ENCODE measurements at regions not wholly inside any gene's neighbourhood (a gene's known extent, or its start where the extent isn't known, plus 50 kb on each side); places are given as distances from the start of the nearest gene placed in this dataset.

GRCh38 chr15:62757535-62757934 is 285.0 kb upstream of the TPM1 start:
- DNase-seq: no peak

DNA sequence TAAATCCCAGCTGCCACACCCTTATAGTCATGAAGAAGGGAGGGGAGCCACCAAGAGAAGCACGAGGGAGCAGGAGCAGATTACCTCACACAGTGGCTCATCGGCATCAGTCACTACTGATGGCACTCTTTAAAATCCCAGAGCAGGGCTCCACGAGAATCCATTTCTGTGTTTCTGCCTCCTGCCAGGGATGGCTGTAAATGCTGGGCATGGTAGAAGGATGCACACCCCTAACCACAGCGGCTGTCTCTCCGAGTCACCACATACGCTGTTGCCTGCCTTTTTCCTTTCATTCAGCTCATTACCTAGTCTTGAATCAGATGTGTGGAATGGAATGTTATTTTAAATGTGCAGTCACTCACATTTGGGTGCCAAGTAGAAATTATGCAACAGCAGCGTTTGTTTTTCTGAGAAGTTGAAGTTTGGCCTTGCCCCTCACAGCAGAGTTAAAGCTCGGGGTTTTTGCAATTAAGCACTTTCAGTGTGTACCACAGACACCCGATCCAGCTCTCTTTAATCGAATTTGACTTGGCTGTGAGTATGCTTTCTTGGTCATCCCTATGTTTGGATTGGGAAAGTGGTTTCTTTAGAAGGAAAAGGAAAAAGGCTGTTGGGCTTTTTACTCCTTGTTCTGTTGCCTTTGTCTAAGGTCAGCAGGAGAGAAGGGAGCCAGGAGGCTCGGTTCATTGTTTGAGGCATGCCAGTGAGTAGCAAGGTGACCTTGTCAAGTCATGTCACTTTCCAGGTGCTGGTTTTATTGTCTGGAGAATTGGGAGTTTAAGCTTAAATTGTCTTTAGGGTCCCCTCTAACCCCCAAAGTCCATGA is 284.2 kb upstream of the TPM1 start:
- no peak for DNase-seq

GRCh38 chr15:62758952-62759349 is 283.6 kb upstream of the TPM1 start:
- DNase-seq: no peak

GRCh38 chr15:62760538-62760937 is 282.0 kb upstream of the TPM1 start:
- DNase-seq: no peak

DNA sequence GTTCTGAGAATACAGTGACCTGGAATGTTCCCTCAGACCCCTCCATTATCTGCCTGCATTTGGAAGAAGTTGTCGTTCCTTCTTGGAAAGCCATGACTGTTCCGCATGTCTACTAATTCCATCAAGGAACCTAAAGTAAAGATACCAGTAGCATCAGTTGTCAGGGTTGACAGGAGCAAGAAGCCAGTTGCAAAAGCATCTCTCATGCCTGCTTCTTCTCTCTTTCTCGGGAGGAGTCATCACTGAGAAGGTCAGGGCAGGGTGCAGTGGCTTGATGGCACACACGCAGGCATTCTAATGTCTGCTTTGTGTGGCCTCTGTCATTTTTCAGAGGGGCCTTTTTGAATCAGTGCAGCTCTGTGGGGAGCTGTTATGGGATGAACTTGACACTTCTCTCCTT is 276.6 kb upstream of the TPM1 start:
- DNase-seq: no peak

GRCh38 chr15:62766599-62766998 is 275.9 kb upstream of the TPM1 start:
- no peak for DNase-seq

GRCh38 chr15:62769604-62770003 is 272.9 kb upstream of the TPM1 start:
- no peak for DNase-seq

DNA sequence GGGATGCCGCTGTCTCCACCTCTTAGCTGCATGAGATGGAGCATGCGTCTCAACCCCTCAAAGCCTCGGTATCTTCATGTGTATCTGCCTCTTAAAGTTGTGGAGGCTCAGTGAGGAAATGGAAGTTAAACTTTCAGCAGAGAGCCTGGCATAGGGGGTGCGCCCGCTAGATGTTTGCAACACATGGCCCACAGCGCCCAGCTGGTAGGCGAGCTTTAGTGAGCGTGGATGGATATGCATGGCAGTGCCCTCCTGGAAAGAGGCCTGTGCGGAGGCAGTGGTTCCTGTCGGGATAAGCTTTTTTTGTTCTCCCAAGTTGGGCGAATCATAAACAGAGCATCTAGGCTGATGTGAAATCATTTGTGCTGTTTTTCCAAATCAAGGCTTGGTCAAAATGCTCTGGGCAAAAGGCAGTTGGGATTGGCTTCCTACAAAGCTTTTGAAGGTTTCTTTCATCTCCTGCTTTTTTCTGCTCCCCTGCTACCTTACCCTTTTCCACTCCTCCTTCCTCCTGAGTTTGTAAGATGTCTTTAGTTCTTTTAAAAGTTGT is 272.4 kb upstream of the TPM1 start:
- no peak for DNase-seq

GRCh38 chr15:62770752-62771151 is 271.8 kb upstream of the TPM1 start:
- DNase-seq: no peak

DNA sequence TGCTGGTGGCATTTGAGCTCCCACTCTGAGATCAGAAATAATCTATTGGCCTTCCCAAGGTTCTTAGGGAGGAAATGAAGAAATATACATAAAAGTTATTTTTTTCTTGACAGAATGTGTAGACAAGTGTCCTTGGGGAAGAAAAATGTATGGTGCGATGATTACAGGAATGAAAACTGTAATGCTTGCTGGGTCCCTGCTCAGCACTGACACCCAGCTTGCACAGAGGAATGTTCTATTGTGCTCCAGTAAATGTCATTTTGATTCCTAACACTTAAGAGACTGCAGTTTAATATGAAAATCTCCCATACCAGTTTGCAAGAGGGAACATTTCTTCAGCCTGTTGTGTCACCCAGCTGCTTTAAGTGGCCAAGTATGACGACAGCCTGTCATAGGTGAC is 271.3 kb upstream of the TPM1 start:
- DNase-seq: no peak

DNA sequence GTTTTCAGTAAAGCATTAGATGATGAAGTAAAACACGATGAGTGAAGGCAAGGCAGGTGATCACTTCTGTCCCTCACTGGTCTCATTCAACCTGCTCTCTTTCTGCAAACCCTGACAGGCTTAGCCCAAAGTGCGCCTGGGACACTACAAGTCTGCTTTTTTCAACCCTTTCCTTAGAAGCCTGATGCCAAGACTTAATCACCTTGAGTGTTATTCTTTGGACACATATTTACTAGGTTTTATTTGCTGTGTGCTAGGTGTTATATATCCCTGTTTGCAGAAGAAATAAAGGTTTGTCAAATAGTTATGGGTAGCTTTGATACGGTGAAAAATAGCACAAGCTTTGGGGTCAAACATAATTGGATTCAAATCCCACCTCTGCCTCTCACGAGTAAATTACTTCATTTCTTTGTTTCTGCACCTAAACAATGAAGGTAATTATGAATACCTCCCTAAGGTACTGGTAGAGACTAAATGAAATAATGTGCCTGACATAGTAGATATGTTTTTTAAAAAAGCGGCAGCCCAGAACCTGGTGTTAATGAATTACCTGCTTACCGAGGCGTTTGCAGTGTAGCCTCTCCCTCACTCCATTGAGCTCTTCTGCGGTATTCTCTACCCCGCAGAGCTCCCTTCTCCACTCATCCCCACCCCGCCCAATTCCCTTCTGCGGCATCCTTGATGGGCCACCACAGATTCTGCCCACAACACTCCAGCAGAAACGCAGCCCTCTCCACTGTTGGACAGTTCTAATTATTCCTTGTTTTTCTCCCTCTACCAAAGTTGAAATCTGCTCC is 269.0 kb upstream of the TPM1 start:
- DNase-seq: no peak

- DNase-seq: no peak
Measured at GRCh38 chr15:62775932-62776331, 266.6 kb upstream of the TPM1 start.

DNA sequence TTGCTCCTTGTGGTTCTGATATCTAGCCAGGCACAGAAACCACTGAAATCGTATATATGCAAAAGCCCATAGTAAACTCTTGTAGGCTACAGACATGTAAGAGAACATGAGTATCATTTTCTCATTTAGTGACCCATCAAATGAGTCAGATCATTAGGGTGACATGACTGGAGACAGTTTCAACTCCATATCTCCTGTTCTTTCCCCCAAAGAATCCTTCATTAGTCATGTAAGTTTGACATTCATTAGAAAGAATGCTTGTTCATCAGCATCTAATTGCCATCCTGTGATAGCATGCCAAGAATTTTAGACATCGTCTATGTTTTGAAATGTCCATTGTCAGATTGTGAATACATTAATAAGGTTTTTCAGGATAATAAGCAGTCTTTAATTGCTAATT is 264.9 kb upstream of the TPM1 start:
- DNase-seq: no peak

DNA sequence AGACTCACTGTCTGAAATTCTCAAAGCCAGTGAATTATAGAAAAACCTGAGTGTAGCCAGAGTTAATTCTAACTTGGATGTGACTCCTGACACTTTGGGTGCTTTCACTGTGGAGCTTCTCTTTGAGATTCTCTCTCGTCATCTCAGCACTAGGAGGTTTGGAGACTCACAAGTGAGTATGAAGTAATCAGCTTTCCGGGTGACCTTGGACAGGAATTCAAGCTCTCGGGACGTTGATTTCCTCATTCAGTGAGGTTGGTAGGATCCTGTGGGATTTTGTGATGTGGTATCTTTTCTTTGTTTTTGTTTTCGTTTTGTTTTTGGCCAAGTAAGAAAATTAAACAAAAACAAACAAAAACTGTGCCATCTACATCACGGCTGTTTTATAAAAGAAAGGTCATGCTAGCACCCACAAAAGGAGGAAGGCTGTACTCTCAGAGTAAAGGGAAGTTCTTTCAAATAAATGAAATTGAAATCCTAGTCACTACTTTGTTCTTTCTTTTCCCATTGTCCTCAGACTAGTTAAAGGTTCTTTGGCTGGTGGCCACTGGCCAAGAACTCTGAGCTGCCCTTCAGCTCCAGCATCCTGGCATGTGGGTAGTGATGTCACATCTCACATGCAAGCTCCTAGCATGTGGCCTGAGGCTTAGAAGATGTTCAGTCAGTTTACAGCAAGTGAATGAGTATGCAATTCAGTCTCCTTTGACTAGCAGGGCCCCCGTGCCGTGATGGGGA is 263.3 kb upstream of the TPM1 start:
- no peak for DNase-seq

DNA sequence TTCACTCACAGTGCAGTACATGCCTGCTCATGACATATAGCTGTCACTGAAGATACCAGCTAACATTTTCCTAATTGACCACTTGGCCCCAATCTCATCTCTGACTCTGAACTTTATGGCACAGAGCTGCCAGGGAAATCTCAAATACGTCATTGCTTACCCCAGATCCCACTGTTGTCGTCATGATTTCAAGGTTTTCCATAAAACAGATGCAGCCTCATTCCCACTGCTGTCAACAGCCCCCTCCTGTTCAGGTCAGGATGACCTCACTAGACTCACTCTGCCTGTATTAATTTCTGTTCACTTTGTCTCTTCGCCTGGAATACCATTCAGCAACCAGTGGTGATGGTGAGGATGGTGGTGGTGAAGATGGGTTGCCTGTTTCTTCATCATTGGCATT is 262.6 kb upstream of the TPM1 start:
- no peak for DNase-seq

- peak; percentile 46 for DNase-seq
Measured at GRCh38 chr15:62781081-62781497, 261.5 kb upstream of the TPM1 start.

- peak; percentile 84 for DNase-seq
Measured at GRCh38 chr15:62782071-62782841, 260.3 kb upstream of the TPM1 start.

GRCh38 chr15:62782896-62783295 is 259.7 kb upstream of the TPM1 start:
- no peak for DNase-seq

DNA sequence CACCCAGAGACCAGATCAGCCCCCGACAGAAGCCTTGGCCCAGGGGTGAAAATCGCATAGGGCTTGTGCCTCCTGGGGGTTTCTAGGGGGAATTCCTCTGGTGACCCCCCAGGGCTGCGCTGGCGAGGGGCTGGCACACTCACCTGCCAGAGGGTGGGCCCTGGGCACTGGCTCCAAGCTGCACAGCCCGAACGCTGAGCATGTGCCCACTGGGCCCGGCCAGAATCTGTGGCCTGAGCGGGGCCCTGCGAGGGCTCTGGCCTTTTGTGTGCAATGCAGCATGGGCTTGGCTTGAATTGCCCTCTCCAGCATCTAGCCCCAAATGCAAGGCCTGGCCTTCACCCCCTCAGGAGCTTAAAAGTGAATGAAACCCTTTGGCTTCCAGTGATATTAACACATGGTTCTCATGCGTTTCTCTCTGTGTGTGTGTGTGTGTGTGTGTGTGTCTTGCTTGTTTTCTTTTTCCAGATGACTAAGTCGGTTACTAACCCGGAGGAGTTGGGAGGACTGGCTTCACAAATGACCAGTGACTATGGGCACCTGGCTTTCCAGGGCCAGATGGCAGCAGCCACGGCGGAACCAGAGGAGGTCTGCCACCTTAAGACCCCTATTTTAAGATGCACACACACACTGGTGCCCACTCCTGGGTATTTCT is 259.1 kb upstream of the TPM1 start:
- no peak for DNase-seq

- DNase-seq: no peak
Measured at GRCh38 chr15:62785881-62786828, 256.4 kb upstream of the TPM1 start.

DNA sequence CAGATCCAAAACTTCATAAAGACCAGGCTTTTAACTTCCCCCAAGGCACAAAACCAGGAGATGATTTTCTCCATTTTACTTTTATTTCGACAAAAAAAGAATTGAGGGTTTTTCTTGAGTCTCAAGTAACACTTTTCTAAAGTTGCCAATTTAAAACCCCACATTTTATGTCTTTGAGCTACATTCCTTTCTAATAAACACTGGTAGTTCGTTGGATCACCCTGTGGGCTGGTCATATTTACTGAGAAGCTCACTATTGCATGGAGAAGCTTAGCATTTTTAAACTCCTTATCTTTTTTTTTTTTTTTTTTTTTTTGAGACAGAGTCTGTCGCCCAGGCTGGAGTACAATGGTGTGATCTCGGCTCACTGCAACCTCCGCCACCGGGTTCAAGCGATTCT is 255.1 kb upstream of the TPM1 start:
- DNase-seq: no peak
